Neural cell (in vitro differentiated cells): ENCODE measurements at regions not wholly inside any gene's neighbourhood (a gene's known extent, or its start where the extent isn't known, plus 50 kb on each side); places are given as distances from the start of the nearest gene placed in this dataset.

Experiments used
- H2AFZ ChIP-seq: fragments of 200-600, 300-800 bp; sonication (generic), shearing (Covaris generic); 2 replicates; pipeline ENCODE4 v1.6.0; 2014; ENCODE audit warnings: low read depth, mild to moderate bottlenecking, antibody characterized with exemption, low read length, moderate library complexity
- H3F3A ChIP-seq: fragments of 200-600 bp; shearing (Covaris generic); 2 replicates; pipeline ENCODE4 v1.6.1; 2016; ENCODE audit warnings: mild to moderate bottlenecking, moderate library complexity, mixed read lengths, antibody characterized with exemption, low read length; ENCODE audit not compliant: insufficient read depth, poor library complexity, severe bottlenecking
- H3K27ac ChIP-seq: fragments of 200-600, 300-800 bp; sonication (generic), shearing (Covaris generic); 2 replicates; pipeline ENCODE4 v1.5.1; 2014; ENCODE audit warnings: mild to moderate bottlenecking, low read length, moderate library complexity
- H3K27me3 ChIP-seq: fragments of 300-800, 200-600 bp; sonication (generic), shearing (Covaris generic); 2 replicates; pipeline ENCODE4 v1.6.0; 2014; ENCODE audit warnings: mild to moderate bottlenecking, low read depth, low read length, moderate library complexity; ENCODE audit not compliant: insufficient read depth
- H3K36me3 ChIP-seq: fragments of 300-800, 200-600 bp; sonication (generic), shearing (Covaris generic); 2 replicates; pipeline ENCODE4 v1.5.1; 2014; ENCODE audit warnings: mild to moderate bottlenecking, antibody characterized with exemption, low read length, moderate library complexity; ENCODE audit not compliant: insufficient read depth
- H3K4me2 ChIP-seq: fragments of 300-800, 200-600 bp; sonication (generic), shearing (Covaris generic); 2 replicates; pipeline ENCODE4 v1.6.0; 2014; ENCODE audit warnings: mild to moderate bottlenecking, low read length
- H3K4me3 ChIP-seq: fragments of 300-800, 200-600 bp; sonication (generic), shearing (Covaris generic); 2 replicates; pipeline ENCODE4 v1.5.1; 2014; ENCODE audit warnings: mild to moderate bottlenecking, low read length, moderate library complexity
- H3K79me2 ChIP-seq: fragments of 200-600 bp; shearing (Covaris generic); replicated peaks from 2 replicates; pipeline ENCODE4 v1.6.0; 2014; ENCODE audit warnings: mild to moderate bottlenecking, low read length, moderate library complexity; ENCODE audit not compliant: insufficient read depth
- H3K9ac ChIP-seq: fragments of 300-800, 200-600 bp; sonication (generic), shearing (Covaris generic); 2 replicates; pipeline ENCODE4 v1.6.1; 2016; ENCODE audit warnings: mild to moderate bottlenecking, low read length, mixed read lengths
- H3K9me2 ChIP-seq: fragments of 200-600 bp; shearing (Covaris generic); 2 replicates; pipeline ENCODE4 v1.6.1; 2016; ENCODE audit warnings: mild to moderate bottlenecking, low read length, mixed read lengths; ENCODE audit not compliant: insufficient read depth
- H3K9me3 ChIP-seq: fragments of 200-600, 300-800 bp; sonication (generic), shearing (Covaris generic); 2 replicates; pipeline ENCODE4 v1.6.1; 2016; ENCODE audit warnings: mild to moderate bottlenecking, mixed run types, low read length, moderate library complexity, mixed read lengths
- H4K20me1 ChIP-seq: fragments of 200-600 bp; shearing (Covaris generic); 2 replicates; pipeline ENCODE4 v1.6.1; 2016; ENCODE audit warnings: mild to moderate bottlenecking, mixed run types; ENCODE audit not compliant: insufficient read depth
- CTCF ChIP-seq: fragments of 450-650 bp; IDR thresholded peaks from 2 replicates; pipeline ENCODE4 v1.5.1; 2014; ENCODE audit warnings: antibody characterized with exemption, mild to moderate bottlenecking, moderate library complexity; ENCODE audit not compliant: poor library complexity, severe bottlenecking
- EP300 ChIP-seq: fragments of 450-650 bp; conservative IDR thresholded peaks from 2 replicates; pipeline ENCODE4 v1.6.1; 2014; ENCODE audit warnings: antibody characterized with exemption, mild to moderate bottlenecking, moderate library complexity; ENCODE audit not compliant: poor library complexity, severe bottlenecking
- EZH2 ChIP-seq: fragments of 200-600, 300-800 bp; shearing (Covaris generic), sonication (generic); IDR thresholded peaks from 2 replicates; pipeline ENCODE4 v1.6.1; 2014; ENCODE audit warnings: antibody characterized with exemption, low read length, borderline replicate concordance, mild to moderate bottlenecking; ENCODE audit not compliant: insufficient read depth, poor library complexity, severe bottlenecking
- MXI1 ChIP-seq: fragments of 450-650 bp; conservative IDR thresholded peaks from 2 replicates; pipeline ENCODE4 v1.6.1; 2014; ENCODE audit warnings: antibody characterized with exemption, mild to moderate bottlenecking; ENCODE audit not compliant: poor library complexity, severe bottlenecking
- POLR2AphosphoS5 ChIP-seq: IDR thresholded peaks from 2 replicates; pipeline ENCODE4 v1.6.1; 2012
- RAD21 ChIP-seq: fragments of 450-650 bp; conservative IDR thresholded peaks from 2 replicates; pipeline ENCODE4 v1.6.1; 2014; ENCODE audit warnings: antibody characterized with exemption, mild to moderate bottlenecking, moderate library complexity
- REST ChIP-seq: IDR thresholded peaks from 2 replicates; pipeline ENCODE4 v1.6.1; 2012; ENCODE audit warnings: borderline replicate concordance
- SMC3 ChIP-seq: fragments of 450-650 bp; conservative IDR thresholded peaks from 2 replicates; pipeline ENCODE4 v1.6.1; 2014; ENCODE audit warnings: antibody characterized with exemption, mild to moderate bottlenecking, moderate library complexity; ENCODE audit not compliant: poor library complexity
- TAF1 ChIP-seq: IDR thresholded peaks from 2 replicates; pipeline ENCODE4 v1.6.1; 2012; ENCODE audit warnings: low read depth

- Histone ChIP-seq H3K9me2 (no peaks in the 10 kb centered on the region), H3K4me3 (no peak overlapping the region), H4K20me1 (no peaks in the 10 kb centered on the region), H3K9me3 (no peaks in the 10 kb centered on the region), H3K36me3 (no peaks in the 10 kb centered on the region), H3K27me3 (no peaks in the 10 kb centered on the region), H2AFZ (no peak overlapping the region), H3K4me2 (no peak overlapping the region), H3K9ac (no peak overlapping the region), H3F3A (no peaks in the 10 kb centered on the region), H3K27ac (no peak overlapping the region), H3K79me2 (no peaks in the 10 kb centered on the region)
- TF ChIP-seq SMC3 (no peak), TAF1 (no peak), RAD21 (no peak), MXI1 (no peak), REST (no peak), EZH2 (no peak), CTCF (no peak), EP300 (no peak), POLR2AphosphoS5 (no peak)
Measured at GRCh38 chr6:40723967-40724366, 136.8 kb upstream of the LRFN2 start.

- H3K4me3 ChIP-seq: no peak overlapping the region
- no peaks in the 10 kb centered on the region for H3K27me3 ChIP-seq
- no peak overlapping the region for H2AFZ ChIP-seq
- no peaks in the 10 kb centered on the region for H4K20me1 ChIP-seq
- no peak overlapping the region for H3K9ac ChIP-seq
- H3F3A ChIP-seq: no peaks in the 10 kb centered on the region
- no peaks in the 10 kb centered on the region for H3K79me2 ChIP-seq
- no peaks in the 10 kb centered on the region for H3K9me3 ChIP-seq
- no peaks in the 10 kb centered on the region for H3K36me3 ChIP-seq
- no peak overlapping the region for H3K27ac ChIP-seq
- TF ChIP-seq POLR2AphosphoS5 (no peak), REST (no peak), TAF1 (no peak), RAD21 (no peak), CTCF (no peak), SMC3 (no peak), MXI1 (no peak), EP300 (no peak), EZH2 (no peak)
- H3K9me2 ChIP-seq: no peaks in the 10 kb centered on the region
- no peak overlapping the region for H3K4me2 ChIP-seq
Measured at GRCh38 chr6:40722553-40723258, 135.5 kb upstream of the LRFN2 start.
